ENCODE measurements at regions not wholly inside any gene's neighbourhood (a gene's known extent, or its start where the extent isn't known, plus 50 kb on each side); places are given as distances from the start of the nearest gene placed in this dataset.

DNA sequence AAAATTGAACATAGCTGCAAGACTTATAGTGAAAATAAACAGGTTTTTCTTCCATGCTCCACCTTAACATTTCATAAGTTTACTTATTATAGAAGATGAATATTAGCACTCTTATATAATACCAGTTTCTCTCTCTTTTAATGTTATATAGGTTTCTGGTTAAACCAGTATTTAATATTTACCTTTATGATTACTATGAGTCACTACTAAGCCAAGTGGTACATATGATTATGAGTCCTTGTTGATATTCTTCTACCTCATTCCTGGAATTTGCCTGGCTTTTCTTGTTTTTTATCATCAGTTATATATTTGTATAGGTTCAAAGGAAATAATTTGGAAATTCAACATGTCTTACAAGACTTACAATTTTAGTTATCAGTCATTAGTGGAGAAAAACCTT, 89.9 kb upstream of the MAOA start:
- TF ChIP-seq ZNF274 (IDR thresholded peaks at IDR 0.05; ENCODE audit: low read depth, low read length) (no peak), SUZ12 (IDR thresholded peaks at IDR 0.05; ENCODE audit: extremely low read depth, insufficient read depth, insufficient read length) (no peak)

All from NT2/D1 (cell line).